SK-N-MC (cell line): ENCODE measurements at regions not wholly inside any gene's neighbourhood (a gene's known extent, or its start where the extent isn't known, plus 50 kb on each side); places are given as distances from the start of the nearest gene placed in this dataset.

Experiments
- DNase-seq: peaks from one replicate; pipeline ENCODE4 v3.0.0-alpha.2; 2011; ENCODE audit warnings: low read depth, low spot score
- H3K27ac ChIP-seq: fragments of 200-600 bp; sonication (generic); 2 replicates; pipeline ENCODE4 v1.5.1; 2016; ENCODE audit warnings: mixed run types
- H3K36me3 ChIP-seq: fragments of 200-600 bp; sonication (generic); 2 replicates; pipeline ENCODE4 v1.6.1; 2017; ENCODE audit warnings: antibody characterized with exemption, low read length, mixed read lengths; ENCODE audit not compliant: insufficient read depth
- H3K4me3 ChIP-seq: fragments of 200-600 bp; sonication (generic); 2 replicates; pipeline ENCODE4 v1.5.1; 2016
- H3K9ac ChIP-seq: fragments of 200-600 bp; sonication (generic); 2 replicates; pipeline ENCODE4 v1.8.0; 2017; ENCODE audit warnings: mixed run types, mixed read lengths; ENCODE audit not compliant: insufficient read length
- H3K9me3 ChIP-seq: fragments of 200-600 bp; sonication (generic); 2 replicates; pipeline ENCODE4 v1.6.1; 2017; ENCODE audit warnings: low read depth, mild to moderate bottlenecking, antibody characterized with exemption, low read length, moderate library complexity, mixed read lengths
- EZH2 ChIP-seq: fragments of 200-600 bp; sonication (generic); IDR thresholded peaks from one replicate; pipeline ENCODE4 v1.6.1; 2017; ENCODE audit warnings: antibody characterized with exemption
- FOXP2 ChIP-seq: optimal IDR thresholded peaks from 2 replicates; pipeline ENCODE3; 2011; ENCODE audit warnings: mild to moderate bottlenecking, moderate library complexity; ENCODE audit not compliant: insufficient read depth; ENCODE audit errors: extremely low read length, control extremely low read depth
- POLR2AphosphoS5 ChIP-seq: IDR thresholded peaks from 2 replicates; pipeline ENCODE4 v1.6.1; 2012; ENCODE audit warnings: mild to moderate bottlenecking, low read depth, low read length, borderline replicate concordance

DNA sequence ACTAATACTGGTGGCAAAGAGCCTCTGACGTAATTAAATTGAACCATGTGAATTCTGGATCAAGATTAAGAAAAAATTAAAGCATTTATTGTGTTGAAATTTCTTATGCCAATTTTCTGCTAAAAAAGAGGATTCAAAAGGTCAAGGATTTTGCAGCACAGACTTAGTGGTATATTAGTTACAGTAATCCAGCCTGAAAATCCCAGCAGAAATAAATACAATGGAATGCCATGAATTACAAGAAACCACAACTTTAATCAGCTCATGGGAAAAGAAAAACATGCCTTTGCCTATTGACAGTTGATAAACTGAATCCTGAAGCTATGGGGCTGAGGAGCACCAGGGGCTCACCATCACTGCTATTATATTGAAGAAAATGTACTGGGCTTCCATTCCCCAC lies 114.8 kb upstream of the SATB2 start:
- TF ChIP-seq FOXP2 (no peak), POLR2AphosphoS5 (no peak), EZH2 (no peak)
- Histone ChIP-seq H3K9ac (no peak overlapping the region), H3K27ac (no peak overlapping the region), H3K36me3 (no peaks in the 10 kb centered on the region), H3K9me3 (no peaks in the 10 kb centered on the region), H3K4me3 (no peak overlapping the region)
- no peak for DNase-seq

DNA sequence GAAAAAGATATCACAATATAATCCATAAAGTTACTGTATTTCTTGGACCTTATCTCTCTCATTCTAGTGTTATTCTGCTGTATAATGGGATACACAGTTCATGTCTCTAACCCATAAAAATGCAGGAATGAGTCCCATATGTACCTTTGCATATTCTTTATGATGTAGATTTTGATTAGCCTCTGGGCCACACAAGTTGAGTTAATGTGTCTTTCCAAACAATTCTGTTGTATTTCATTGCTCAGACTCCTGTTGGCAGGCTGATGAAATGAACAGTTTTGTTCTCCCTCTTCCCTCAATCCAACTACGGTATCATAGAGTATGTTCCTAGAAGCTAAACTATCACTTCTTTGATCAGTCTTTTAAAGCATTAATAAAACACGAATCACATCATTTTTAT lies 113.2 kb upstream of the SATB2 start:
- Histone ChIP-seq H3K9me3 (no peaks in the 10 kb centered on the region), H3K36me3 (no peaks in the 10 kb centered on the region), H3K4me3 (no peak overlapping the region), H3K9ac (no peak overlapping the region), H3K27ac (no peak overlapping the region)
- TF ChIP-seq FOXP2, result no peak
- DNase-seq, result no peak

DNA sequence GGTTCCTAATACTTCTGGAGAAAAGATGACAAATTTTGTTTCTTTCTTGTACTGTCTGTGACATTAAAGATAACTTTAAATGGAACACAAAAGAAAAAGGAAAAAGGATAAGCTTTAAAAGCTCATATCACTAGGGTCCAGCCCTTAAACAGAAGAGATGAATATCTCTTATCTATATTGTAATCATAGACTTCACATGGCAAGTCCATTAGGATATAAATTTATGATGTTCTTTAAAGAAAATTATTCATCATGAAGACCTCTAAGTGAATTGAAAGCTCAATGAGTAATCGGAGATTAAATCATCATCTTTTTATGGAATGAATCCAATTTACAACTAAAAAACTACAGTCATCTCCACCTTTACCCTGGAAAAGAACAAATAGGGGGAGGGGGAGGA lies 111.6 kb upstream of the SATB2 start:
- no peaks in the 10 kb centered on the region for H3K36me3 ChIP-seq
- no peaks in the 10 kb centered on the region for H3K9me3 ChIP-seq
- H3K27ac ChIP-seq, result no peak overlapping the region
- no peak for DNase-seq
- H3K9ac ChIP-seq, result no peak overlapping the region
- TF ChIP-seq POLR2AphosphoS5, result no peak
- TF ChIP-seq FOXP2, result no peak
- TF ChIP-seq EZH2, result no peak
- no peak overlapping the region for H3K4me3 ChIP-seq

DNA sequence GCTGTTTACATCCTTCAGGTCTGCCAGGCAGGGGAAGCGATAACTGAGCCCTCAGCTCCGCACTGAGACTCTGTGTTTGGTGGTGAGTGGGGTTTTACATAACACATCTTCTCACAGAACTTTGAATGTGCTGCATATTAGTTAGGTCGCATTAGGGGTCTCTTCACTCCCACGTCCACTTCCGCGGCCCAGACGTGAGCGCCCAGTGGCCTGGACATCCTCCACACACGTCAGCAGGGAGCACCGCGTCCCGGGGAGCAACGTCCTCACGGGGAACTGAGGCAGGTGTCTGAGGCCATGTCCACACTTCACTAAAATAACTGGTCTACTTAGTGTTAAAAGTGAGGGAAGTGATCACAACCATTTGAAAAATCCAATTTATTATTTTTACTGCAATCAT lies 100.4 kb upstream of the SATB2 start:
- no peaks in the 10 kb centered on the region for H3K9me3 ChIP-seq
- H3K4me3 ChIP-seq, result no peak overlapping the region
- no peak overlapping the region for H3K9ac ChIP-seq
- H3K27ac ChIP-seq, result no peak overlapping the region
- no peaks in the 10 kb centered on the region for H3K36me3 ChIP-seq
- TF ChIP-seq EZH2 (no peak), POLR2AphosphoS5 (no peak), FOXP2 (no peak)
- DNase-seq, result no peak

DNA sequence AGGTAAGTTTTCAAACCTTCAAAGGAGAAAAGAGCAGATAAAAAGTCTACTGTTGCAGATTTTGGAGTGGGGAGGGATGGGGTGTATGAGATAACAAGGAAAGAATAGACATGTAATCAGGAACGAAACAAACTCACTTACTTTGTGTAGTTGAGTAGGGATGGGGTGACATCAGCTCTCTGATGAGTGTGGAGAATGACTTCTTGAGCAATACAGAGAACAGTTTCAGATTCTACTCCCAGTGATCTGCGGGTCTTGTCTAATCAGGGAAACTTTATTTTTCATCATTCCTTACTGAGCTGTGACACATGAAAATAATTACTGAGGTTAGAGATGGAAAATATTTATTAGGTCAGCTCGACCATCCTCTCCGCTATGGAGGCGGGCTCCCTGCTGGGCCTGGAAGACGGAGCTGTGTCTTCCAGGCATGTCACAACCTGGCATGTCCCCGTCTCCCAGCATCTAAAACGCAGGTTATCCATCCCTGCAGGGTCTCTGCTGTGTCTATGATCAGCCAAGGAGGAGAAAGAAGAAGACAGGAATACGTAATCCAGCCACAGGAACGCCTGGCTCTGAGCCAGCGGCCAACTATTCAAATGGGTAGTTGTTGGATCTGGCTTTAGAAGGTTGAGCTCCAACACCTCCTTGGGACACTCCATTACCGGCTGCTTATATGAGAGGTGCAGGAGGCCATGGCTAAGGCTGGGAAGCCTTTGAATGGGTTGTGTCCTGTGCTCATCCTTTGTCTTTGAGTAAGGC lies 99.0 kb upstream of the SATB2 start:
- no peak for DNase-seq
- Histone ChIP-seq H3K36me3 (no peaks in the 10 kb centered on the region), H3K4me3 (no peak overlapping the region), H3K27ac (no peak overlapping the region), H3K9ac (no peak overlapping the region), H3K9me3 (no peaks in the 10 kb centered on the region)
- TF ChIP-seq POLR2AphosphoS5, result no peak
- TF ChIP-seq FOXP2, result no peak

DNA sequence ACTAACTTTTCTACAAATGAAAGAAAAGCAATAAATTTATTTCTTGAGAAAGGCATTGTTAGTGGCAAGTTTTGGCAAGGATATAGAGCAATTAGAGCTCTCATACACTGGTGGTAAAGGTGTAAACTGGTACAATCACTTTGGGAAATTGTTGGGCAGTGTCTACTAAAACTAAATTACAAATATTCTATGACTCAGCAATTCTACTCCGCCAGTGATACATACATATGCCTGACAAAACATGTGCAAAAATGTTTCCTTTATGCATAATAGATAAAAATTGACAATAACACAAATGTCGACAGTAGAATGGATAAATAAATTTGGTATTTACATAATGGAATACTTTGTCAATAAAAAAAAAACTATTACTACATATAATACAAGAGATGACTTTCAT lies 96.3 kb upstream of the SATB2 start:
- H3K9me3 ChIP-seq, result no peaks in the 10 kb centered on the region
- no peak overlapping the region for H3K9ac ChIP-seq
- no peaks in the 10 kb centered on the region for H3K36me3 ChIP-seq
- no peak for DNase-seq
- TF ChIP-seq POLR2AphosphoS5 (no peak), EZH2 (no peak), FOXP2 (no peak)
- H3K4me3 ChIP-seq, result no peak overlapping the region
- H3K27ac ChIP-seq, result no peak overlapping the region

DNA sequence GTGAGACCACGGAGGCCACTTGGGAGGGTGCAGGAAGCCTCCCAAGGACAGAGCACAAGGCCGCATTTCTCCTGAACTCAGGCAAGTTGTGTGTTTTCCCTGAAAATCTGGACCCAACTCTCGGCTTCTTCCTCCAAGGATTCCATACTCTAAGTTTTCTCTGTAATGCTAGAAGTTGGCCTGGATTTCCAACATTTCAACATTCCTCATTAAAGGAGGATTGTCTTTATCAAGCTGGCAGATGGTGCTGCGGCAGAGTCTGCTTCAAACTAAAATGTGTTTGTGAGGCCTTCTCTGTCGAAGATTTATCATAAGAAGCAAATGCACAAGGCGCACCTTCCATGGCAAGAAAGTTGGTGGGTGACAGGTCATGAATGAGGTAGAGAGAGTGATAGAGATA lies 94.4 kb upstream of the SATB2 start:
- no peak overlapping the region for H3K4me3 ChIP-seq
- H3K27ac ChIP-seq, result no peak overlapping the region
- no peaks in the 10 kb centered on the region for H3K36me3 ChIP-seq
- no peak overlapping the region for H3K9ac ChIP-seq
- H3K9me3 ChIP-seq, result no peaks in the 10 kb centered on the region
- DNase-seq, result no peak
- TF ChIP-seq EZH2 (no peak), FOXP2 (no peak), POLR2AphosphoS5 (no peak)

DNA sequence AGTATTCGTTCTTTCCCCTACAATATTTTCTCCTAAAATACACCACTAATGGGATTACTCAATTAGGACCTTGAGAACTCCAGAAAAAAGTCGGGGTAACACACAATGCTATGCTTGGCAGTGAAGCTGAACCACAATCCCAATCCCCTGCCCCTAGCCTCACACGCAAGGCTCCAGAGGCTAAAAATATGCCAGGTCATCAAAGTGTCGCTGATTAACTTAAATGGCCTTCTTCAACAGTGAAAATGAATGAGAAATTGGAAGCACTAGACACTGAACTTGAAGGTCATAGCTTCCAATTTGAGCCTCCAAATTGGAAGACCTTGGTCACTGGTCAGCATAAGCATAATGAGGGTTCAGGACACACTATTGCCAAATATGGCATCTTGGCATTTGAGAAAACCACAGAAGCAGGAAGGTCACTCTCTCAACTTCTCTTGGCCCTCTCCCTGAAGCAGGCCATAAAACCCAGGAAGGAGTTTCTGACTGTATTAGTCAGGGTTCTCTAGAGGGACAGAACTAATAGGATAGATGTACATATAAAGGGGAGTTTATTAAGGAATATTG lies 86.0 kb upstream of the SATB2 start:
- Histone ChIP-seq H3K36me3 (no peaks in the 10 kb centered on the region), H3K4me3 (no peak overlapping the region), H3K9me3 (no peaks in the 10 kb centered on the region), H3K27ac (no peak overlapping the region), H3K9ac (no peak overlapping the region)
- DNase-seq, result no peak
- TF ChIP-seq FOXP2 (no peak), POLR2AphosphoS5 (no peak), EZH2 (no peak)
